ENCODE measurements at regions not wholly inside any gene's neighbourhood (a gene's known extent, or its start where the extent isn't known, plus 50 kb on each side); places are given as distances from the start of the nearest gene placed in this dataset.

DNA sequence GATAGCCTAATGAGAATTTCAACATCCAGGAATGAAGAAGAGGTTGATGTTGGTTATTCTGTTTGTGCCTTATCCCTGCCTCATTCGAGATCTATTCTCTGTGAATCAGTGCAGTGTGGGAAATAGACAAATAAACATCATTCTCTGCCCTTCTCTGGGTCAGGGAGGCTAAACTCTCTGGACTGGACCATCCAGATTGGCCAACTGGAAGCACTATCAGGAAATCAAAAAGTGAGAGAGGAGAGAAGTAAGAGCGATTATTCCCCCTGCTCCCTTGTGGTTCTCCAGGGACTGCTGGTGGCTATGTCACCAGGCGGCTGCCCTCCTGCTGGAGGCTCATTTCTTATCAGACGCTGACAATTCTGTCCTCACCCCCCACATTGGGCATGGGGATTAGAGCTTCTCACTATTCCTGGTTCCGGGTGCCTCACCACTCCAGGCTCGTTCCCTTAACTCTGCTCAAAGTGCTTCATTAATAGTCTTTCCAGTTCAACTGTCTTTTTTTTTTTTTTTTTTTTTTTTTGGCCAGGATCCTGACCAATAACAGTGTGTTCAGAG is 201.7 kb upstream of the RREB1 start:
- no peak overlapping the region for H3K27ac ChIP-seq (ENCODE audit: poor library complexity, severe bottlenecking)
- H3K9me3 ChIP-seq (ENCODE audit: severe bottlenecking), result no peaks in the 10 kb centered on the region
- DNase-seq (ENCODE audit: low spot score) (no peak), ATAC-seq (ENCODE audit: low read depth) (no peak)
- H3K4me3 ChIP-seq (ENCODE audit: severe bottlenecking), result no peak overlapping the region
- no peaks in the 10 kb centered on the region for H3K4me1 ChIP-seq (ENCODE audit: insufficient read depth, poor library complexity, severe bottlenecking)
- no peak for TF ChIP-seq CTCF (IDR thresholded peaks at IDR 0.05; ENCODE audit: poor library complexity, severe bottlenecking)
- no peaks in the 10 kb centered on the region for H3K27me3 ChIP-seq (ENCODE audit: insufficient read depth, poor library complexity, severe bottlenecking)
- H3K36me3 ChIP-seq (ENCODE audit: low read depth), result no peaks in the 10 kb centered on the region

DNA sequence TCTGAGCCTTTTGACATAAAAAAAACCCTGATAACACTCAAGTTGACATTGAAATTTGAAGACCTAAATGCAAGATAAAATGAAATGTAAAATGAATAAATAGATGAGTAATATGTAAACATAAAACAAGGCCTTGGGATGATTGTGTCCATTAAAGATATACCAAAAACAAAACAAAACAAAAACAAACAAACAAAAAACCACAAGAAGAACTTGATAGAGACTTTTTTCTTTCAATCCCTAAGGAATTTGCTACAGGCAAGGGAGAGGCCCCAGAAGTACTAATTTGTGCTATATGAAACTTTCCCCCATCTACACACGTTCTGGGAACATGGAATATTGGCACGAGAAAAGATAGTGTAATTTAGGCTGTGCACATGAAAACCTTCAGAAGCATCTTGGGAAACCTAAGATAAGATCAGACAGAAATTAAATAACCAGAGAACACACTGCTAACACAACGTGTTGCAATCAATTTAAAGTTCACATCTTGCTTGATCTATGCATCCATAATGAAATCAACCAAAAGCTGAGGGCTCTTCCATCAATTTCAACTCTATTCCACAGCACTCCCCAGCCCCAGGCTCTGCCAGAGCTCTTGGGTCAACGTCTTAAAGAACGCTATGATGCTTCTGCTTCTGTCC is 201.1 kb upstream of the RREB1 start:
- Histone ChIP-seq H3K27me3 (ENCODE audit: insufficient read depth, poor library complexity, severe bottlenecking) (no peaks in the 10 kb centered on the region), H3K9me3 (ENCODE audit: severe bottlenecking) (no peaks in the 10 kb centered on the region), H3K4me1 (ENCODE audit: insufficient read depth, poor library complexity, severe bottlenecking) (no peaks in the 10 kb centered on the region), H3K36me3 (ENCODE audit: low read depth) (no peaks in the 10 kb centered on the region), H3K27ac (ENCODE audit: poor library complexity, severe bottlenecking) (no peak overlapping the region), H3K4me3 (ENCODE audit: severe bottlenecking) (no peak overlapping the region)
- DNase-seq (ENCODE audit: low spot score) (no peak), ATAC-seq (ENCODE audit: low read depth) (no peak)
- no peak for TF ChIP-seq CTCF (IDR thresholded peaks at IDR 0.05; ENCODE audit: poor library complexity, severe bottlenecking)

DNA sequence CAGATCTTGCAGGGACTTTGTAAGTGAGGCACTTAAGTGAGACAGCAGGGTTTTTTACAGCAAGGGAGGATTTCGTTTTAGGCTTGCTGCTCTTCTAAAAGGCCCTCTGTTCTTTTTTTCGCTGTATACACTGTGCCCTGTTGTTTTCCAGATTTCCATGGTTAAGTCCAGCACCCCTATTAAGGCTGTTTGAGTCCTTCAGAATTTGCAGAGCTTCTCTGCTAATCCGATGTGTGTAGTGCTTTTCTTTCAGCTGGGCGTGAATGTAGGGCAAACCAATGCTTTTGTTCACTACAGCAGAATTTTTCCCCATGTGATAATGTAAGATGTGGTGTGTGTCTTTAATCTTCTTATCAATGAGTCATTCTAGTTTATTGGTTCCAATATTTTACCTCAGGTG is 200.5 kb upstream of the RREB1 start:
- no peak overlapping the region for H3K27ac ChIP-seq (ENCODE audit: poor library complexity, severe bottlenecking)
- DNase-seq (ENCODE audit: low spot score), result no peak
- TF ChIP-seq CTCF (IDR thresholded peaks at IDR 0.05; ENCODE audit: poor library complexity, severe bottlenecking), result no peak
- no peaks in the 10 kb centered on the region for H3K9me3 ChIP-seq (ENCODE audit: severe bottlenecking)
- no peak overlapping the region for H3K4me3 ChIP-seq (ENCODE audit: severe bottlenecking)
- H3K36me3 ChIP-seq (ENCODE audit: low read depth), result no peaks in the 10 kb centered on the region
- H3K4me1 ChIP-seq (ENCODE audit: insufficient read depth, poor library complexity, severe bottlenecking), result no peaks in the 10 kb centered on the region
- ATAC-seq (ENCODE audit: low read depth), result no peak
- no peaks in the 10 kb centered on the region for H3K27me3 ChIP-seq (ENCODE audit: insufficient read depth, poor library complexity, severe bottlenecking)

- Histone ChIP-seq H3K36me3 (ENCODE audit: low read depth) (no peaks in the 10 kb centered on the region), H3K27ac (ENCODE audit: poor library complexity, severe bottlenecking) (no peak overlapping the region), H3K9me3 (ENCODE audit: severe bottlenecking) (no peaks in the 10 kb centered on the region), H3K4me3 (ENCODE audit: severe bottlenecking) (no peak overlapping the region), H3K27me3 (ENCODE audit: insufficient read depth, poor library complexity, severe bottlenecking) (no peaks in the 10 kb centered on the region), H3K4me1 (ENCODE audit: insufficient read depth, poor library complexity, severe bottlenecking) (no peaks in the 10 kb centered on the region)
- DNase-seq (ENCODE audit: low spot score) (no peak), ATAC-seq (ENCODE audit: low read depth) (no peak)
- TF ChIP-seq CTCF (IDR thresholded peaks at IDR 0.05; ENCODE audit: poor library complexity, severe bottlenecking), result no peak
Measured at GRCh38 chr6:6908121-6908520, 199.6 kb upstream of the RREB1 start.

DNA sequence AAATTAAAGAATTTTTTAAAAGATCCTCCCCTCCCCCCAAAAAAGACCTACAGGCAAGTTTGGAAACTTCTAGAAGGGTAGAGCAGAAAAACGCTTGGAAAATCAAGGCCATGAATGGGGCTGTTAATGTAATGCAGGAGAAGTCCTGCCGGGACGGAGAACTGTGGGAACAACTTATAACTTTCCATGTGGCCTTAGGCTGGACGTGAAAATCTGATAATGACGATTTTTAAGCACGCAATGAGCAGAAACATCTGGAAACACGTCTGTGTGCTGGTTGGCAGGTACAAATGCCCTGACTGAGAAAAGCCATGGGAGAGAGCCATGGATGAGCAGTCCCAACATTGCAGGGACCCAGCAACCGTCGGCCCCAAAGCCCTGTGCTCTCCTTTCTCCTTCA is 198.7 kb upstream of the RREB1 start:
- DNase-seq (ENCODE audit: low spot score) (no peak), ATAC-seq (ENCODE audit: low read depth) (no peak)
- Histone ChIP-seq H3K4me1 (ENCODE audit: insufficient read depth, poor library complexity, severe bottlenecking) (no peaks in the 10 kb centered on the region), H3K27ac (ENCODE audit: poor library complexity, severe bottlenecking) (no peak overlapping the region), H3K4me3 (ENCODE audit: severe bottlenecking) (no peak overlapping the region), H3K36me3 (ENCODE audit: low read depth) (no peaks in the 10 kb centered on the region), H3K27me3 (ENCODE audit: insufficient read depth, poor library complexity, severe bottlenecking) (no peaks in the 10 kb centered on the region), H3K9me3 (ENCODE audit: severe bottlenecking) (no peaks in the 10 kb centered on the region)
- TF ChIP-seq CTCF (IDR thresholded peaks at IDR 0.05; ENCODE audit: poor library complexity, severe bottlenecking), result no peak

Data from RWPE2 (cell line).